Breast epithelium (tissue), 4 donors: ENCODE measurements at regions not wholly inside any gene's neighbourhood (a gene's known extent, or its start where the extent isn't known, plus 50 kb on each side); places are given as distances from the start of the nearest gene placed in this dataset.
"Not testable (repeated sequence)": the region's sequence is repeated elsewhere in the genome, so short reads cannot be mapped to it uniquely, and the experiment has no call there.

ENCODE experiments used
- DNase-seq, 2 donors: peaks; one replicate each; pipeline ENCODE4 v3.0.0-alpha.2; 2019; ENCODE audit warnings: low spot score in 2 of 2
- H3K27ac ChIP-seq, 2 donors: fragments of 200-600 bp; sonication (generic) in 1 of 2; one replicate each; pipeline ENCODE4 v1.5.1; 2016 to 2019; ENCODE audit warnings: mild to moderate bottlenecking in 1 of 2
- H3K27me3 ChIP-seq, 2 donors: fragments of 200-600 bp; sonication (generic) in 1 of 2; one replicate each; pipeline versions ENCODE4 v1.5.1 to v1.6.0; 2017 to 2019; ENCODE audit warnings: control low read depth in 1 of 2, mild to moderate bottlenecking in 1 of 2
- H3K36me3 ChIP-seq: fragments of 200-600 bp; one replicate; pipeline ENCODE4 v1.5.1; 2019
- H3K4me1 ChIP-seq, 2 donors: fragments of 200-600 bp; sonication (generic); one replicate each; pipeline ENCODE4 v1.5.1; 2016 to 2019; ENCODE audit warnings: control low read depth in 1 of 2
- H3K4me3 ChIP-seq, 3 donors: fragments of 200-600 bp; sonication (generic); 1 replicate in 2 of 3; 2 replicates in 1 of 3; pipeline ENCODE4 v1.5.1; 2016 to 2019; ENCODE audit warnings: mild to moderate bottlenecking in 3 of 3, moderate library complexity in 2 of 3
- H3K9me3 ChIP-seq, 2 donors: fragments of 200-600 bp; sonication (generic) in 1 of 2; one replicate each; pipeline ENCODE4 v1.5.1; 2016 to 2019; ENCODE audit warnings: control low read depth in 1 of 2
- CTCF ChIP-seq, 3 donors: fragments of 450-650 bp; IDR thresholded peaks; one replicate each; pipeline ENCODE4 v1.5.1; 2016 to 2017; ENCODE audit warnings: antibody characterized with exemption in 3 of 3, mild to moderate bottlenecking in 3 of 3, moderate library complexity in 3 of 3
- POLR2A ChIP-seq: fragments of 450-650 bp; IDR thresholded peaks from one replicate; pipeline ENCODE4 v1.6.1; 2016; ENCODE audit warnings: antibody characterized with exemption, mild to moderate bottlenecking, moderate library complexity
- POLR2AphosphoS5 ChIP-seq, 3 donors: sonication (generic); formaldehyde crosslinking; IDR thresholded peaks; one replicate each; pipeline ENCODE4 v1.6.1; 2017; ENCODE audit warnings: antibody characterized with exemption in 3 of 3
- intact Hi-C: fragments of 100-400 bp; cut with DNase I; formaldehyde crosslinking; loops from one replicate; pipeline ENCODE4 v1.15.1; 2023; ENCODE audit warnings: low total_unique reads

- intact Hi-C loops = no loop called here
- Histone ChIP-seq H3K27ac (no peak overlapping the region), H3K4me1 (no peaks in the 10 kb centered on the region), H3K36me3 (no peaks in the 10 kb centered on the region), H3K4me3 (no peak overlapping the region), H3K9me3 (no peaks in the 10 kb centered on the region), H3K27me3 (no peaks in the 10 kb centered on the region)
- TF ChIP-seq POLR2A = no peak
- no peak for TF ChIP-seq POLR2AphosphoS5 (IDR thresholded peaks at IDR 0.05)
- no peak for TF ChIP-seq CTCF (IDR thresholded peaks at IDR 0.05)
- DNase-seq = no peak
Observed at GRCh38 chr2:8252997-8253694, 428.7 kb upstream of the ID2 start.

- no peaks in the 10 kb centered on the region for H3K4me1 ChIP-seq
- H3K9me3 ChIP-seq = no peaks in the 10 kb centered on the region
- intact Hi-C loops = no loop called here
- no peaks in the 10 kb centered on the region for H3K27me3 ChIP-seq
- no peak for DNase-seq
- no peaks in the 10 kb centered on the region for H3K36me3 ChIP-seq
- no peak overlapping the region for H3K27ac ChIP-seq
- no peak overlapping the region for H3K4me3 ChIP-seq
- TF ChIP-seq POLR2AphosphoS5 (IDR thresholded peaks at IDR 0.05) (no peak), CTCF (IDR thresholded peaks at IDR 0.05) (no peak), POLR2A (no peak)
Observed at GRCh38 chr2:8253781-8254180, 428.1 kb upstream of the ID2 start.

- H3K36me3 ChIP-seq, H3K27me3 ChIP-seq, intact Hi-C loops, H3K4me3 ChIP-seq, H3K4me1 ChIP-seq, H3K9me3 ChIP-seq, H3K27ac ChIP-seq, DNase-seq: not testable (repeated sequence)
Observed at GRCh38 chr2:8254214-8254613, 427.6 kb upstream of the ID2 start.

DNA sequence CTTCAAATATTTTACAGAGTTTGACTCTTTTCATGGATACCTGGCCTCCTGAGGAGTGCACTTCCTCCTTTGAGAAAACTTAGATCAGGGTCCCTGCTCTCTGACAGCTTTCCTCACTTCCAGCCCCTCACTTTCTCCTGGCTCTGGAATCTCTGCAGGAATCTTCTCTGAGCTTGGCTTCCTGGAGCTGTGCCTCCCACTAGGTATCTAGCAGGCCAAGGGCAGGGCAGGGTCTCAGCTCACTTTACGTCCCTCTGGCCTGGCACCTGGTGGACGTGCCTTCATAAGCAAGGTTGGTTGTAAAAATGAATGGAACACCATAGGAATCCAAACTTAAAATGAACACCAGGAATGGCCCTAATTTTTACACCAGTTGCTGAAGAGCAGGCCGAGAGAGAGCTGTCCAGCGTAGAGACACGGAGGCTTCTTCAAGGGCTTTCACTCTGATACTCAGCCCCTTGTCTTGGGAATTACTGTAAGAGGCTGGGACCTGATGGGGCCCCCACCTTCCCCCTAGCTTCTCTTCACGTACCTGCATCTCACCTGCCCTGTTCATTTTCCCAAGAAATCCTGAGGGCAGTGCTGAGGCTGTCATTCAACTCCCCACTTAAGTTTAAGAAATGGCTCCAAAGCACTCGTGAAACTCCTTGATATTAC, 426.9 kb upstream of the ID2 start:
- no peaks in the 10 kb centered on the region for H3K36me3 ChIP-seq
- H3K4me3 ChIP-seq = no peak overlapping the region
- no peak overlapping the region for H3K27ac ChIP-seq
- no peak for TF ChIP-seq POLR2A
- TF ChIP-seq CTCF (IDR thresholded peaks at IDR 0.05) = no peak
- no peak for TF ChIP-seq POLR2AphosphoS5 (IDR thresholded peaks at IDR 0.05)
- intact Hi-C loops = no loop called here
- no peaks in the 10 kb centered on the region for H3K9me3 ChIP-seq
- no peak for DNase-seq
- no peaks in the 10 kb centered on the region for H3K27me3 ChIP-seq
- H3K4me1 ChIP-seq = no peaks in the 10 kb centered on the region

GRCh38 chr2:8255448-8255800, 426.4 kb upstream of the ID2 start:
- Histone ChIP-seq H3K4me3 (no peak overlapping the region), H3K27ac (no peak overlapping the region), H3K9me3 (no peaks in the 10 kb centered on the region), H3K36me3 (no peaks in the 10 kb centered on the region), H3K4me1 (no peaks in the 10 kb centered on the region), H3K27me3 (no peaks in the 10 kb centered on the region)
- DNase-seq = no peak
- TF ChIP-seq POLR2AphosphoS5 (IDR thresholded peaks at IDR 0.05) (no peak), POLR2A (no peak), CTCF (IDR thresholded peaks at IDR 0.05) (no peak)
- intact Hi-C loops = no loop called here
